Smooth muscle cell (in vitro differentiated cells): ENCODE measurements at regions not wholly inside any gene's neighbourhood (a gene's known extent, or its start where the extent isn't known, plus 50 kb on each side); places are given as distances from the start of the nearest gene placed in this dataset.

Experiments used
- DNase-seq: peaks from one replicate; lab custom pipeline; 2025; ENCODE audit not compliant: unreplicated experiment; lab: John Stamatoyannopoulos, UW
- H2AFZ ChIP-seq: fragments of 200-600 bp; sonication (generic); 2 replicates; pipeline ENCODE4 v1.6.0; 2016; ENCODE audit warnings: antibody characterized with exemption, low read depth, mild to moderate bottlenecking
- H3F3A ChIP-seq: fragments of 200-600 bp; sonication (generic); 2 replicates; pipeline ENCODE4 v1.6.0; 2017; ENCODE audit warnings: antibody characterized with exemption, low read depth
- H3K27ac ChIP-seq: fragments of 200-600 bp; sonication (generic); 2 replicates; pipeline ENCODE4 v1.5.1; 2016; ENCODE audit warnings: low read depth, mild to moderate bottlenecking
- H3K27me3 ChIP-seq: fragments of 200-600 bp; sonication (generic); 2 replicates; pipeline ENCODE4 v1.6.1; 2016; ENCODE audit warnings: low read depth, mild to moderate bottlenecking
- H3K36me3 ChIP-seq: fragments of 200-600 bp; sonication (generic); 2 replicates; pipeline ENCODE4 v1.5.1; 2016; ENCODE audit warnings: low read depth
- H3K4me1 ChIP-seq: fragments of 200-600 bp; sonication (generic); 2 replicates; pipeline ENCODE4 v1.5.1; 2016; ENCODE audit warnings: low read depth
- H3K4me2 ChIP-seq: fragments of 200-600 bp; sonication (generic); 2 replicates; pipeline ENCODE4 v1.6.0; 2016; ENCODE audit warnings: mild to moderate bottlenecking
- H3K4me3 ChIP-seq: fragments of 200-600 bp; sonication (generic); 2 replicates; pipeline ENCODE4 v1.5.1; 2016; ENCODE audit warnings: mild to moderate bottlenecking
- H3K79me2 ChIP-seq: fragments of 200-600 bp; sonication (generic); 2 replicates; pipeline ENCODE4 v1.6.0; 2016; ENCODE audit warnings: low read depth, mild to moderate bottlenecking
- H3K9ac ChIP-seq: fragments of 200-600 bp; sonication (generic); 2 replicates; pipeline ENCODE4 v1.6.0; 2016; ENCODE audit warnings: low read depth
- H3K9me3 ChIP-seq: fragments of 200-600 bp; sonication (generic); replicated peaks from 2 replicates; pipeline ENCODE4 v1.5.1; 2016; ENCODE audit warnings: low read depth
- H4K20me1 ChIP-seq: fragments of 200-600 bp; sonication (generic); 2 replicates; pipeline ENCODE4 v1.6.0; 2016; ENCODE audit warnings: low read depth
- WGBS: methylation state at CpG from one replicate; pipeline ENCODE4 v1.1.7; 2016; ENCODE audit warnings: low lambda C conversion rate; 5-methylcytosine and 5-hydroxymethylcytosine counted together
- TF ChIP-seq, protein P1 (sequence below): fragments of 200-600 bp; sonication (generic); IDR thresholded peaks from 2 replicates; pipeline ENCODE4 v1.5.1; 2017; ENCODE audit warnings: borderline replicate concordance, mild to moderate bottlenecking, antibody characterized with exemption; ENCODE audit not compliant: insufficient read depth, poor library complexity, severe bottlenecking

DNA sequence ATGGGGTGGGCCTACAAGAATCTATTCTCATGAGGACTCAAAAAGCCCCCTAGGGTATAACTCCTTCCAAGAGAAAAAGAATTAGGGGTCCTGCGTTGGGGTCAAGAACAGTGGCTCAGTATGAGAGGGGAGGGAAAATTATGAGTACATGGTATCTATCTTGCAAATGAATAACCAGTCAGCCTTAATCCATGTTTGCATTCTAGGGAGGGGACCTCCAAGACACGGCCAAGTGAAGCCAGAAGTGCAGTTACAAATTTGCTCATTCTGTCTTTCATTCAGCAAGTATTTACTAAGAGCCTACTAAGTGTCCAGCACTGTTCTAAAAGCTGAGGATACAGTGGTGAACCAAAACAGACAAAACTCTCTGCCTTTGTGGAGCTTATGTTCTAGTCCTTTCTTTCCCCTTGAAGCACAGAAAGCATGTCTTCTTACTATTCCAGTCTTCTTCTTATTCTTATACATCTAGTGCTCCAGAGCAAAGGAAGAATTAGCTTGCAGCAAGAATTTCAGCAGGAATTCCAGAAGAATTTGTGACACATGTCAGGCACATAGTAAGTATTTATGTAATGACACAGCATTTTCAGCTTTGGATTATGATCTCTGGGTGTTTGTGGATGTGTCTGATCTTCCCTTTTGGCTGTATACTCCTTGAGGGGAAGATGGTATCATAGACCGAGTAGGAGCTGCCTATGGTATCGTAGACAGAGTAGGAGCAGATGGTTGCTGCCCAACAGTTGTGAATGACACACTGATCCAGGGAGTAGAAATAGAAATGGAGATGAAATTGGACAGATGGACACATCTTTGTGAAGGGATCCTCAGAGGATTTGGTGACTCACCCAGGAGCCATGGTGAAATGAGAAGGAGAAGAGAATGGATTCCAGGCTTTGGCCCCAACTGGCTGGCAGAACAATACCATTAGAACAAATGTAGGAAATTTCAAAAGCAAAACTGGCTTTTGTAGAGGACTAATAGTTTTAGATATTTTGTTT lies 75.9 kb downstream of the COQ2 start:
- H3K4me1 ChIP-seq = no peaks in the 10 kb centered on the region
- no peaks in the 10 kb centered on the region for H3K27me3 ChIP-seq
- H3F3A ChIP-seq = peaks cover 14% of the 10 kb centered on the region
- no peaks in the 10 kb centered on the region for H4K20me1 ChIP-seq
- no peaks in the 10 kb centered on the region for H3K36me3 ChIP-seq
- H3K4me2 ChIP-seq = no peak overlapping the region
- H3K27ac ChIP-seq = no peak overlapping the region
- H3K9me3 ChIP-seq = no peaks in the 10 kb centered on the region
- no peak overlapping the region for H3K4me3 ChIP-seq
- TF ChIP-seq, protein P1, sequence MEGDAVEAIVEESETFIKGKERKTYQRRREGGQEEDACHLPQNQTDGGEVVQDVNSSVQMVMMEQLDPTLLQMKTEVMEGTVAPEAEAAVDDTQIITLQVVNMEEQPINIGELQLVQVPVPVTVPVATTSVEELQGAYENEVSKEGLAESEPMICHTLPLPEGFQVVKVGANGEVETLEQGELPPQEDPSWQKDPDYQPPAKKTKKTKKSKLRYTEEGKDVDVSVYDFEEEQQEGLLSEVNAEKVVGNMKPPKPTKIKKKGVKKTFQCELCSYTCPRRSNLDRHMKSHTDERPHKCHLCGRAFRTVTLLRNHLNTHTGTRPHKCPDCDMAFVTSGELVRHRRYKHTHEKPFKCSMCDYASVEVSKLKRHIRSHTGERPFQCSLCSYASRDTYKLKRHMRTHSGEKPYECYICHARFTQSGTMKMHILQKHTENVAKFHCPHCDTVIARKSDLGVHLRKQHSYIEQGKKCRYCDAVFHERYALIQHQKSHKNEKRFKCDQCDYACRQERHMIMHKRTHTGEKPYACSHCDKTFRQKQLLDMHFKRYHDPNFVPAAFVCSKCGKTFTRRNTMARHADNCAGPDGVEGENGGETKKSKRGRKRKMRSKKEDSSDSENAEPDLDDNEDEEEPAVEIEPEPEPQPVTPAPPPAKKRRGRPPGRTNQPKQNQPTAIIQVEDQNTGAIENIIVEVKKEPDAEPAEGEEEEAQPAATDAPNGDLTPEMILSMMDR = no peak
- no peak overlapping the region for H2AFZ ChIP-seq
- WGBS = 90% methylated on average over 4 of the region's 4 CpGs
- H3K79me2 ChIP-seq = no peaks in the 10 kb centered on the region
- DNase-seq = no peak
- no peak overlapping the region for H3K9ac ChIP-seq

DNA sequence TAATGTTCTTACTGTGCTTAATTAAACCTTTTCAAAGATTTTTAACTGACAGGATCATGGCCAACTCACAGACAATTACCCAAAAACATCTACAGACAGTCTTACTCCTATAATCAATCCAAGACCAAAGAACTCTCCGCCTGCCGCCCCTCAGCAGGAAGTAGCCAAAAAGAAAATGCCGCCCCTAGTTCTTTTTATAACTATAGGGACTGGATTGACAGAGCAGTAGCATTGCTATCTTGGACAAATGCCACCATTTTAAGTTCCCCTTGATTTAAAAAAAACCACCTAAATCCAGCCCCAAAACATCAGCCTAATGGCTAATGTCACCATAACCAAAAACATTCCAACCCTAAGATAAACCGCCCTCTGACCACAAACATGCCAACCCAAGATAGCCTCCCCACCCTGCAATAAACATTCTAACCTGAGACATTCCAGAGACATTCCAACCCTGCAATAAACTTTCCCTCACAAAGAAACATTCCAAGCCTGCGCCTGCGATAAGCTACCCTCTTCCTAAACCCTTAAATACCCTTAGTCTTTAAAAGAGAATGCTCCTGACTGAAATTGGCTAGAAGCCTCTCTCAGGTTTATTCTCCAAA lies 77.0 kb downstream of the COQ2 start:
- WGBS = 49% methylated on average over 6 of the region's 6 CpGs
- Histone ChIP-seq H3K36me3 (no peaks in the 10 kb centered on the region), H2AFZ (no peak overlapping the region), H3K4me2 (no peak overlapping the region), H3K27me3 (no peaks in the 10 kb centered on the region), H3F3A (peaks cover 14% of the 10 kb centered on the region), H4K20me1 (no peaks in the 10 kb centered on the region), H3K4me1 (no peaks in the 10 kb centered on the region), H3K9me3 (no peaks in the 10 kb centered on the region), H3K4me3 (no peak overlapping the region), H3K79me2 (no peaks in the 10 kb centered on the region), H3K9ac (no peak overlapping the region), H3K27ac (no peak overlapping the region)
- DNase-seq = no peak
- TF ChIP-seq, protein P1 = no peak

DNA sequence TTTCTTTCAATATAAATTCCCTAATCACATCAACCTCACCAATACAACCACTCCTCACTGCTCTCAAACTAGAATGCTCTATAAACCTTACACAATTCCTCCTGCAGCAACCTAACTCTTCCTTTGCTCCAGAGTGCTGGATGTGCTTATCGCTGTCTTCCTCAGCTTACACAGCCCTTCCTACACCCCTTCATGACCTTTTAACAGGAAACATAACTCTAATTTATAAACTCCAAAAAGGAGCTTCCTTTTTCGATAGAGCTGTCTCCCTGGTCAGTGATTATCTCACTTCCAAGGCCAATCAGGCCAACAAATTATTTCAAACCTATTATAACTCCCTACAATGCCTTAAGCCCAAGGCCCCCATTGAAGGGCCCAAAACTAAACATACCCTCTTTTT lies 78.8 kb downstream of the COQ2 start:
- WGBS = 72% methylated on average over 2 of the region's 2 CpGs
- peaks cover 14% of the 10 kb centered on the region for H3F3A ChIP-seq
- H2AFZ ChIP-seq = no peak overlapping the region
- no peaks in the 10 kb centered on the region for H3K9me3 ChIP-seq
- no peak for DNase-seq
- TF ChIP-seq, protein P1 = no peak
- no peak overlapping the region for H3K4me3 ChIP-seq
- H3K27me3 ChIP-seq = no peaks in the 10 kb centered on the region
- H3K27ac ChIP-seq = no peak overlapping the region
- no peak overlapping the region for H3K4me2 ChIP-seq
- no peaks in the 10 kb centered on the region for H3K36me3 ChIP-seq
- no peaks in the 10 kb centered on the region for H3K4me1 ChIP-seq
- no peak overlapping the region for H3K9ac ChIP-seq
- H4K20me1 ChIP-seq = no peaks in the 10 kb centered on the region
- no peaks in the 10 kb centered on the region for H3K79me2 ChIP-seq
